ENCODE measurements at regions not wholly inside any gene's neighbourhood (a gene's known extent, or its start where the extent isn't known, plus 50 kb on each side); places are given as distances from the start of the nearest gene placed in this dataset.

DNA sequence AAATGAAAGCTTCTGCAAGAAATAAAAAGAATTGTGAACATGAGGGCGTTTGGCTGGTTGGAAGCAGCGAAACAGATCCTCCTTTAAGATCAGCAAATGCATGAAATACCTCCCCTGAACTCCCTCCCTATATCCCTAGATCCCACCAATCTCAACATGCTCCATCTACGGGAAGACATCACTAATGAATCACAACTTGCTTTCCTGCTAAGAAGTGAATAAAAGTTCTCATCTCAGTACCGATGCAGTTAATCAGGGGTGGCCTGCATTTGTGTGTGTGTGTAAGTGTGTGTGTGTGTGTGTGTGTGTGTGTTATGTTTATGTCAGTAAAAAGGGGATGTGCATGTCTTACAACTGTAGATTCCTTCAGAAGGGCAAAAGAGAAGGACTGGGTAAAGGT is 238.7 kb downstream of the LIG4 start:
- Histone ChIP-seq H3K9me3 (ENCODE audit: control insufficient read depth in 2 of 2, insufficient read depth in 1 of 2, low read depth in 1 of 2, low read length in 1 of 2) (no peaks in the 10 kb centered on the region), H3K27ac (ENCODE audit: low read depth in 1 of 3, low read length in 2 of 3) (no peak overlapping the region), H3K27me3 (ENCODE audit: control insufficient read depth in 3 of 3, insufficient read depth in 3 of 3, low read length in 3 of 3) (no peaks in the 10 kb centered on the region), H3K4me1 (ENCODE audit: control insufficient read depth in 3 of 3, insufficient read depth in 2 of 3, low read depth in 1 of 3, low read length in 2 of 3) (no peaks in the 10 kb centered on the region), H3K36me3 (ENCODE audit: control insufficient read depth in 3 of 3, insufficient read depth in 2 of 3, low read depth in 1 of 3, low read length in 3 of 3) (no peaks in the 10 kb centered on the region), H3K4me3 (ENCODE audit: low read depth in 1 of 3, low read length in 3 of 3) (no peak overlapping the region)
- DNase-seq (no peak), FAIRE-seq (no peak)
- WGBS, 3 donors, result 71 to 93% (median 89%) methylated on average over 4 of the region's 4 CpGs

DNA sequence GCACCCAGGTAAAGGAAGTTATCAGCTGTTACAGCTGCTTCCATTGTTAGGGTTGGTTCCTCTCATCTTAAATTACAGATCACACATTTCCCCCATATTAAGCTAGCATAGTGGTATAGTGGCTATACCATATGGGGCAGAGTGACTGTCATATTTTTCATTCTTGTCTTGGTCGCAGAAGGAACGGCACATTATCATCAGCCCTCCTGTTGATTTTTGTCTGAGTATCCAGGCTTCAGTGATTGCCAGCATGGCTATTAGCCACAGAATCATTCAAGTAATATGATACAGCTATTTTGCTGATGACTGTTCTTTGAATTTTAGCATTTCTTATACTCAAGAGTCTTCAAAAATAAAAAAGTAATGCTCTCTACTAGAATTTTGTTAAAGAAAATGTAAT is 240.9 kb downstream of the LIG4 start:
- 84 to 96% (median 87%) methylated on average over 2 of the region's 2 CpGs for WGBS, 3 donors
- FAIRE-seq, result no peak
- no peaks in the 10 kb centered on the region for H3K4me1 ChIP-seq (ENCODE audit: control insufficient read depth in 3 of 3, insufficient read depth in 2 of 3, low read depth in 1 of 3, low read length in 2 of 3)

DNA sequence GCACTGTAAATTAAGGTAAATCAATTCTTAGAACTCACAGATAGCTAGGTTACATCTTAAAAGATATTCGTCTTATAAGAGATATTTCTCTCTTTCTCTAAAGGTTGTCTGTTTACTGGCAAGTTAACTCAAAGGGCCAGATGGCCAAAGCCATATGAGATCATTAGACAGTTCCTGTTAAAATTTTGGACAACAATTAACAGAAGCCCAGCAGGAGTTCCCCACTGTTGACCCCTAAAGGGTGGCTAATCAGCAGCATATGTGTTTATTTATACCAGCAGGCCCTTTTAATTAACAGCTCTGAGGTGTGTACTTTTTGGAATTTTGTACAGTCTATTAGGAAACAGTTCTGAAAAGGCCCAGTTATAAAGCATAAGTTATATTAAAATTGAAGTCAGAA is 245.8 kb downstream of the LIG4 start:
- H3K9me3 ChIP-seq (ENCODE audit: control insufficient read depth in 2 of 2, insufficient read depth in 1 of 2, low read depth in 1 of 2, low read length in 1 of 2), result no peaks in the 10 kb centered on the region
- no peak overlapping the region for H3K27ac ChIP-seq (ENCODE audit: low read depth in 1 of 3, low read length in 2 of 3)
- H3K36me3 ChIP-seq (ENCODE audit: control insufficient read depth in 3 of 3, insufficient read depth in 2 of 3, low read depth in 1 of 3, low read length in 3 of 3), result no peaks in the 10 kb centered on the region
- H3K4me1 ChIP-seq (ENCODE audit: control insufficient read depth in 3 of 3, insufficient read depth in 2 of 3, low read depth in 1 of 3, low read length in 2 of 3), result no peaks in the 10 kb centered on the region
- no peak overlapping the region for H3K4me3 ChIP-seq (ENCODE audit: low read depth in 1 of 3, low read length in 3 of 3)
- FAIRE-seq (no peak), DNase-seq (no peak)
- H3K27me3 ChIP-seq (ENCODE audit: control insufficient read depth in 3 of 3, insufficient read depth in 3 of 3, low read length in 3 of 3), result no peaks in the 10 kb centered on the region
- WGBS, 3 donors, result 75 to 87% (median 84%) methylated on average over 1 of the region's 1 CpG

More for the DNA sequence above, 240.9 kb downstream of the LIG4 start:
- no peaks in the 10 kb centered on the region for H3K27me3 ChIP-seq (ENCODE audit: control insufficient read depth in 3 of 3, insufficient read depth in 3 of 3, low read length in 3 of 3)
- H3K36me3 ChIP-seq (ENCODE audit: control insufficient read depth in 3 of 3, insufficient read depth in 2 of 3, low read depth in 1 of 3, low read length in 3 of 3), result no peaks in the 10 kb centered on the region
- DNase-seq, result no peak
- no peak overlapping the region for H3K4me3 ChIP-seq (ENCODE audit: low read depth in 1 of 3, low read length in 3 of 3)
- no peak overlapping the region for H3K27ac ChIP-seq (ENCODE audit: low read depth in 1 of 3, low read length in 2 of 3)
- no peaks in the 10 kb centered on the region for H3K9me3 ChIP-seq (ENCODE audit: control insufficient read depth in 2 of 2, insufficient read depth in 1 of 2, low read depth in 1 of 2, low read length in 1 of 2)

DNA sequence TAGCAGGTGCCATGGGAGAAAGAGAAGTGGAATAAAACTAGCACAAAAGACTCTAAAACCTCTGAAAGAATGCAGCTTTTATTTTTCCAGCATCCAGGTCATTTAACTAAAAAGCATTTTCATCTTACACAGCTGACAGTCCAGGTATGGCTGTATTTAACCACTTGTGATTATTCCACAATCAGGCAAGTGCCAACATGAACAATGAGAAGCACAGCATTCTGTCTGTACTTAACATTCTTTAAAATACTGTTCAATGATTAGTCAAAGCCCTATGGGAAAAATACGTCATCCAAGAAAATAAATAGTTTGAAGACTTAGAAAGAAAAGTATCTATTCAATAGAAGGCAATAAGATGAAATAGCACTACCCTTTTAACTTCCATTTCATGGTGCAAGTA is 246.9 kb downstream of the LIG4 start:
- no peak for DNase-seq
- Histone ChIP-seq H3K4me1 (ENCODE audit: control insufficient read depth in 3 of 3, insufficient read depth in 2 of 3, low read depth in 1 of 3, low read length in 2 of 3) (no peaks in the 10 kb centered on the region), H3K36me3 (ENCODE audit: control insufficient read depth in 3 of 3, insufficient read depth in 2 of 3, low read depth in 1 of 3, low read length in 3 of 3) (no peaks in the 10 kb centered on the region), H3K27me3 (ENCODE audit: control insufficient read depth in 3 of 3, insufficient read depth in 3 of 3, low read length in 3 of 3) (no peaks in the 10 kb centered on the region), H3K4me3 (ENCODE audit: low read depth in 1 of 3, low read length in 3 of 3) (no peak overlapping the region), H3K27ac (ENCODE audit: low read depth in 1 of 3, low read length in 2 of 3) (no peak overlapping the region), H3K9me3 (ENCODE audit: control insufficient read depth in 2 of 2, insufficient read depth in 1 of 2, low read depth in 1 of 2, low read length in 1 of 2) (no peaks in the 10 kb centered on the region)
- no peak for FAIRE-seq
- 72 to 85% (median 82%) methylated on average over 1 of the region's 1 CpG for WGBS, 3 donors

DNA sequence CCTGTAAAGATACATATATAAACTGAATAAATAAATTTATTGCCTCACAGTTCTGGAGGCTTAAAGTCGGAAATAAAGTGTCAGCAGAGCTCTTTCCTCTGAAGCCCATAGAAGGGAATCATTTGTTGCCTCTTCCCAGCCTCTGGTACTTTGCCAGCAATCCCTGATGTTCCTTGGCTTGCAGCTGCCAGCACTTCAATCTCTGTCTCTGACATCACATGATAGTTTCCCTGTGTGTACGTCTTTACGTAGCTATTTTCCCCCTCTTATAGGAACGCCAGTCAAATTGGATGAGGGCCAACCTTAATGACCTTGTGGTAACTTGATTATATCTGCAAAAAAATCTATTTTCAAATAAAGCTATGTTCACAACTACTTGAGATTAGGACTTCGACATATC is 250.9 kb downstream of the LIG4 start:
- Histone ChIP-seq H3K4me1 (ENCODE audit: control insufficient read depth in 3 of 3, insufficient read depth in 2 of 3, low read depth in 1 of 3, low read length in 2 of 3) (no peaks in the 10 kb centered on the region), H3K4me3 (ENCODE audit: low read depth in 1 of 3, low read length in 3 of 3) (no peak overlapping the region), H3K27ac (ENCODE audit: low read depth in 1 of 3, low read length in 2 of 3) (no peak overlapping the region), H3K9me3 (ENCODE audit: control insufficient read depth in 2 of 2, insufficient read depth in 1 of 2, low read depth in 1 of 2, low read length in 1 of 2) (no peaks in the 10 kb centered on the region), H3K27me3 (ENCODE audit: control insufficient read depth in 3 of 3, insufficient read depth in 3 of 3, low read length in 3 of 3) (no peaks in the 10 kb centered on the region), H3K36me3 (ENCODE audit: control insufficient read depth in 3 of 3, insufficient read depth in 2 of 3, low read depth in 1 of 3, low read length in 3 of 3) (no peaks in the 10 kb centered on the region)
- 14 to 27% (median 22%) methylated on average over 5 of the region's 5 CpGs for WGBS, 3 donors
- DNase-seq (peak in 1 of 2 donors; percentile 5), FAIRE-seq (no peak)

DNA sequence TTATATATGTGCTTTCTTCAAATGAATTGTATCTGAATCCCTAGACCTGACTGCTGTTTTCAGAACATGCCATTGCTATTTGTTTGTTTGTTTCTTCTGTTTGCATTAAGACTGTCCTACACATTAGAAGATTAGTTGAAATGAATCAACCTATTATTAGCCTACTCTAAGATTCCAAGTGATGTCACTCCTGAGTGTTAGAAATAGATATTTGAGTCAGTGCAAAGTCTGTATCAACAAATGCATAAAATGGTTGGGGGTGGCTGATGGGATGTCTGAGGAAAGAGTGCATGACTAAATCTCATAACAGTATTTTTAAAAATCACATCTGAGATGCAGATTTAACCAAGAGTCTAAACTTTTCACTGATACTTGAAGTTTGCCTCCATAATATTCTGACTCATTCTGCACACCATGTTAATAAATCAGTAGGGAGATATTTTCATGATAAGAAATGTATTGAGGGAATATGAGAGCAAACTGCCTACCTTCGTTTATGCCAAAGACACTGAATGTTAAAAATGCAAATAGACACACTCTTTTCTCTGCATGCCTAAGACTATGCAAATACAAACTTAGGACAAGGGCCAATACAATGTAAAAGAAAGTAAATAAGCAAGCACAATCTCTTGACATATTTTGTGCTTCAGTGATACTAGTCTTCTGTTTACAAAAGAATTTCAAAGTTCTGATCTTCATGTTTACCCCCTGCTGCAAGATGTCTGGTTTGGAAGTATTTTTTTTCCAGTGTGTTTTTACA is 253.3 kb downstream of the LIG4 start:
- DNase-seq, result no peak
- 11 to 29% (median 17%) methylated on average over 1 of the region's 1 CpG for WGBS, 3 donors

DNA sequence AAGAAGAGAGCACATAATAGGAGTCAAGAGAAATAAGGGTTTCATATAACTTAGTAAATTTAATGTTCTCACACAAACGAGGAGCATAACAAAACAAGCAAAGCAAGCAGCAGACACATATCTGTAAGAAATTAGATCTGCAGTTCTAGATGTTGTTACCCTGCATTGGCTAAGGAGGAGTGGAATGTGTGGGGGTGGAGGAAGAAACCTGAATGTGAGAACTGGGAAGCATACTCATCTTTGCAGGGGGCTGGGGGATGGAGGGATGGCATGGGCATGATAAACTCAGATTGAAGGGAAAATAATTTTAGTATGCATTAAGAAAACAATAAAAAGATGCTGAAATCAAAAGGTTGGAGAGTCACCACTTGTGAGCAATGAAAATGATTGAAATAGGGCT is 255.0 kb downstream of the LIG4 start:
- H3K27ac ChIP-seq (ENCODE audit: low read depth in 1 of 3, low read length in 2 of 3), result no peak overlapping the region
- H3K36me3 ChIP-seq (ENCODE audit: control insufficient read depth in 3 of 3, insufficient read depth in 2 of 3, low read depth in 1 of 3, low read length in 3 of 3), result no peaks in the 10 kb centered on the region
- WGBS, 3 donors, result 55 to 77% (median 62%) methylated on average over 1 of the region's 1 CpG
- DNase-seq (no peak), FAIRE-seq (no peak)
- H3K27me3 ChIP-seq (ENCODE audit: control insufficient read depth in 3 of 3, insufficient read depth in 3 of 3, low read length in 3 of 3), result no peaks in the 10 kb centered on the region
- H3K4me1 ChIP-seq (ENCODE audit: control insufficient read depth in 3 of 3, insufficient read depth in 2 of 3, low read depth in 1 of 3, low read length in 2 of 3), result no peaks in the 10 kb centered on the region
- no peak overlapping the region for H3K4me3 ChIP-seq (ENCODE audit: low read depth in 1 of 3, low read length in 3 of 3)
- no peaks in the 10 kb centered on the region for H3K9me3 ChIP-seq (ENCODE audit: control insufficient read depth in 2 of 2, insufficient read depth in 1 of 2, low read depth in 1 of 2, low read length in 1 of 2)

More for the DNA sequence above, 253.3 kb downstream of the LIG4 start:
- FAIRE-seq, result no peak
- no peaks in the 10 kb centered on the region for H3K9me3 ChIP-seq (ENCODE audit: control insufficient read depth in 2 of 2, insufficient read depth in 1 of 2, low read depth in 1 of 2, low read length in 1 of 2)
- no peaks in the 10 kb centered on the region for H3K27me3 ChIP-seq (ENCODE audit: control insufficient read depth in 3 of 3, insufficient read depth in 3 of 3, low read length in 3 of 3)
- H3K27ac ChIP-seq (ENCODE audit: low read depth in 1 of 3, low read length in 2 of 3), result no peak overlapping the region
- H3K4me3 ChIP-seq (ENCODE audit: low read depth in 1 of 3, low read length in 3 of 3), result no peak overlapping the region
- H3K36me3 ChIP-seq (ENCODE audit: control insufficient read depth in 3 of 3, insufficient read depth in 2 of 3, low read depth in 1 of 3, low read length in 3 of 3), result no peaks in the 10 kb centered on the region
- no peaks in the 10 kb centered on the region for H3K4me1 ChIP-seq (ENCODE audit: control insufficient read depth in 3 of 3, insufficient read depth in 2 of 3, low read depth in 1 of 3, low read length in 2 of 3)

DNA sequence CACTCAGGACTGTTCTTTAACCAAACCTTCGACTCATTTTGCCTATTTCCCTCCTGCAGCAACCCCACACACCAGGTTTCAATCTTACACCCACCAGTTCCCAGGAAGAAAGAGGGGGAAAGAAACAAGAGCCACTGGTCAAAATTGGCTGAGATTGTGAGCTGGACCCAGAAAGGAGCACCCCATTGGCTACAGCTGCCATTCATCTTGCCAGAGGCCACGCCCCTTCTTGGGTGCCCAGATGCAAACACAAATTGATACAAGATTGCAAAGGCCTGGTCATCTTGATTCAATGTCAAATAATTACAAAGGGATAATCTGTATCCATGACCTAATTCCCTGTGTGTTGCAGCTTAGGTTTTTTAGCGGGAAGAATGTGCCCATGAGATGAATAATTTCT is 258.4 kb downstream of the LIG4 start:
- Histone ChIP-seq H3K4me1 (ENCODE audit: control insufficient read depth in 3 of 3, insufficient read depth in 2 of 3, low read depth in 1 of 3, low read length in 2 of 3) (no peaks in the 10 kb centered on the region), H3K36me3 (ENCODE audit: control insufficient read depth in 3 of 3, insufficient read depth in 2 of 3, low read depth in 1 of 3, low read length in 3 of 3) (no peaks in the 10 kb centered on the region), H3K27me3 (ENCODE audit: control insufficient read depth in 3 of 3, insufficient read depth in 3 of 3, low read length in 3 of 3) (no peaks in the 10 kb centered on the region), H3K9me3 (ENCODE audit: control insufficient read depth in 2 of 2, insufficient read depth in 1 of 2, low read depth in 1 of 2, low read length in 1 of 2) (no peaks in the 10 kb centered on the region), H3K4me3 (ENCODE audit: low read depth in 1 of 3, low read length in 3 of 3) (no peak overlapping the region), H3K27ac (ENCODE audit: low read depth in 1 of 3, low read length in 2 of 3) (no peak overlapping the region)
- FAIRE-seq, result no peak
- no peak for DNase-seq
- WGBS, 3 donors, result 78 to 90% (median 84%) methylated on average over 3 of the region's 3 CpGs

DNA sequence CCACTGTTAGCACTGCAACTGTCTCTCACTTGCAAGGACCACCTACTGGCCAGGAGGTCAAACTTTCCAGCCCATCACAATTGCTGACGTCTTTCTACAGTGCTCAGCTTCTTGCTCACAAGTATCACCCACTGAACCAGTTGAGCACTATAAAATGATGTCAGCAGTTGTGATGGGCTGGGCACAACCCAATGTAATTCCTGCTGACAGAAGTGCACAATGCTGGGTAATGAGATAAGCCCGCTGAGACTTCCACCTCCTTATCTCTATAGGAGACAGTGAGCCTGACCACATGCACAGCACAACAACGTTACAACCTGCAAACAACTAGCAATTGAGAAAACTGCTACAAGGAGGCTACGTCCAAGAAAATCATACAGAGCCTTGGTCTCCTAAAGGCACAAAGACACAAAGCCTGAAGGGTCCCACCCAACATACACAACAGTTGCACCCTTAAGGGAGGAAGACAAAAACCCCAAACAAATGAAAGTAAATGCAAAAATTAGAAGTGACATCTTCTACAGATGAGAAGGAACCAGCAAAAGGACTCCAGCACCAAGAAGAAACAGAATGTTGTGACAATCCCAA is 273.2 kb downstream of the LIG4 start:
- 54 to 67% (median 57%) methylated on average over 4 of the region's 4 CpGs for WGBS, 3 donors
- Histone ChIP-seq H3K9me3 (ENCODE audit: control insufficient read depth in 2 of 2, insufficient read depth in 1 of 2, low read depth in 1 of 2, low read length in 1 of 2) (no peaks in the 10 kb centered on the region), H3K36me3 (ENCODE audit: control insufficient read depth in 3 of 3, insufficient read depth in 2 of 3, low read depth in 1 of 3, low read length in 3 of 3) (no peaks in the 10 kb centered on the region), H3K4me3 (ENCODE audit: low read depth in 1 of 3, low read length in 3 of 3) (no peak overlapping the region), H3K27ac (ENCODE audit: low read depth in 1 of 3, low read length in 2 of 3) (no peak overlapping the region), H3K27me3 (ENCODE audit: control insufficient read depth in 3 of 3, insufficient read depth in 3 of 3, low read length in 3 of 3) (no peaks in the 10 kb centered on the region), H3K4me1 (ENCODE audit: control insufficient read depth in 3 of 3, insufficient read depth in 2 of 3, low read depth in 1 of 3, low read length in 2 of 3) (peaks cover 0 to 5% (median 0%) of the 10 kb centered on the region in 3 donors)
- FAIRE-seq (no peak), DNase-seq (peak in 1 of 2 donors; percentile 26)
